ENCODE measurements at regions not wholly inside any gene's neighbourhood (a gene's known extent, or its start where the extent isn't known, plus 50 kb on each side); places are given as distances from the start of the nearest gene placed in this dataset.

- peaks cover 18% of the 10 kb centered on the region; the same call in 2 of the 3 replicates for H3K36me3 Mint-ChIP-seq (ENCODE audit: low read depth)
- H3K27ac ChIP-seq (ENCODE audit: low read depth) = no peak overlapping the region
- no peaks in the 10 kb centered on the region for H3K4me1 ChIP-seq (ENCODE audit: insufficient read depth)
- no peaks in the 10 kb centered on the region for H3K79me2 ChIP-seq (replicated peaks; ENCODE audit: insufficient read depth)
- DNase-seq (ENCODE audit: low spot score) (no peak), ATAC-seq (no peak)
- H3K9me3 Mint-ChIP-seq = peaks cover 92% of the 10 kb centered on the region
- H3F3A ChIP-seq (replicated peaks; ENCODE audit: low read depth) = no peaks in the 10 kb centered on the region
- H3K36me3 ChIP-seq (ENCODE audit: insufficient read depth) = peaks cover 5% of the 10 kb centered on the region
- no peak overlapping the region for H3K27ac Mint-ChIP-seq
- no peaks in the 10 kb centered on the region for H3K27me3 Mint-ChIP-seq (ENCODE audit: insufficient read depth, low read depth, poor library complexity)
- no peak for TF ChIP-seq CTCF (conservative IDR thresholded peaks at IDR 0.05; ENCODE audit: low read depth in 2 of 2)
- no peaks in the 10 kb centered on the region for H3K4me1 Mint-ChIP-seq
- no peaks in the 10 kb centered on the region for H3K27me3 ChIP-seq (ENCODE audit: insufficient read depth)
- no peak overlapping the region for H3K4me3 Mint-ChIP-seq
- no peaks in the 10 kb centered on the region for H4K20me1 ChIP-seq (replicated peaks; ENCODE audit: insufficient read depth)
- no peak overlapping the region for H2AFZ ChIP-seq
- H3K4me2 ChIP-seq = no peak overlapping the region
- no peak overlapping the region for H3K4me3 ChIP-seq
- H3K9me2 ChIP-seq (ENCODE audit: insufficient read depth) = no peaks in the 10 kb centered on the region
Observed at GRCh38 chr20:54746796-54747195, 271.4 kb downstream of the DOK5 start.

GRCh38 chr20:54745780-54746179 is 270.4 kb downstream of the DOK5 start:
- TF ChIP-seq POLR2AphosphoS5 (IDR thresholded peaks at IDR 0.05; ENCODE audit: low read depth) (no peak), NANOG (IDR thresholded peaks at IDR 0.05; ENCODE audit: borderline replicate concordance) (no peak), CTCF (conservative IDR thresholded peaks at IDR 0.05; ENCODE audit: low read depth in 2 of 2) (no peak), REST (IDR thresholded peaks at IDR 0.05; ENCODE audit: unreplicated experiment) (no peak), CREB1 (CRISPR knock-in tag; IDR thresholded peaks at IDR 0.05; ENCODE audit: low read depth) (no peak), JUNB (IDR thresholded peaks at IDR 0.05; ENCODE audit: unreplicated experiment) (no peak), EZH2 (IDR thresholded peaks at IDR 0.05; ENCODE audit: low read depth, unreplicated experiment) (no peak)
- Histone ChIP-seq H4K20me1 (replicated peaks; ENCODE audit: insufficient read depth) (no peaks in the 10 kb centered on the region), H3K36me3 (ENCODE audit: insufficient read depth) (peaks cover 5% of the 10 kb centered on the region), H3K27me3 (ENCODE audit: insufficient read depth) (no peaks in the 10 kb centered on the region), H3K9me2 (ENCODE audit: insufficient read depth) (no peaks in the 10 kb centered on the region), H3K27ac (ENCODE audit: low read depth) (no peak overlapping the region), H3K4me1 (ENCODE audit: insufficient read depth) (no peaks in the 10 kb centered on the region), H3K79me2 (replicated peaks; ENCODE audit: insufficient read depth) (no peaks in the 10 kb centered on the region), H2AFZ (no peak overlapping the region), H3K4me3 (no peak overlapping the region), H3F3A (replicated peaks; ENCODE audit: low read depth) (no peaks in the 10 kb centered on the region), H3K4me2 (no peak overlapping the region)
- Mint-ChIP-seq H3K27ac (no peak overlapping the region), H3K9me3 (peaks cover 92% of the 10 kb centered on the region), H3K4me1 (no peaks in the 10 kb centered on the region), H3K27me3 (ENCODE audit: insufficient read depth, low read depth, poor library complexity) (no peaks in the 10 kb centered on the region), H3K36me3 (ENCODE audit: low read depth) (peaks cover 18% of the 10 kb centered on the region; the same call in 2 of the 3 replicates), H3K4me3 (no peak overlapping the region)
- ATAC-seq (no peak), DNase-seq (ENCODE audit: low spot score) (no peak)

All from GM23338 (cell line).